GM10266 (cell line): ENCODE measurements at regions not wholly inside any gene's neighbourhood (a gene's known extent, or its start where the extent isn't known, plus 50 kb on each side); places are given as distances from the start of the nearest gene placed in this dataset.

Experiments
- DNase-seq: peaks from one replicate; pipeline ENCODE4 v3.0.0; 2012; ENCODE audit errors: extremely low spot score
- TF ChIP-seq, protein P1 (sequence below): IDR thresholded peaks from 2 replicates; pipeline ENCODE4 v1.5.1; 2012; ENCODE audit warnings: mild to moderate bottlenecking, low read depth; ENCODE audit not compliant: control insufficient read depth, insufficient read depth; ENCODE audit errors: missing control alignments

DNA sequence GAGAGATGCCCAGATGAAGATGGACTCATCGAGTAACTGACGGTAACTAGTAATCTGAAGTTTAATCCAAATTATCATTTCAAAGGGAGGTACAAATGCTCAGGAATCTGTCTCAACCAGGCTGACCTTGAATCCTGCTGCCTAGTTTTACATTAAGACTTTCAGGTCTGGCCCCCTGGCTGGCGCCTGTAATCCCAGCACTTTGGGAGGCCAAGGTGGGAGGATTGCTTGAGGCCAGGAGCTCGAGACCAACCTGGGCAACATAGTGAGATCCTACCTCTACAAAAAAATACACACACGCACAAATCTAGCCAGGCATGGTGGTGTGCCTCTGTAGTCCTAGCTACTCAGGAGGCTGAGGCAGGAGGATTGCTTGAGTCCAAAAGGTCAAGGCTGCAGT is 95.7 kb upstream of the AKT3 start:
- TF ChIP-seq, protein P1, sequence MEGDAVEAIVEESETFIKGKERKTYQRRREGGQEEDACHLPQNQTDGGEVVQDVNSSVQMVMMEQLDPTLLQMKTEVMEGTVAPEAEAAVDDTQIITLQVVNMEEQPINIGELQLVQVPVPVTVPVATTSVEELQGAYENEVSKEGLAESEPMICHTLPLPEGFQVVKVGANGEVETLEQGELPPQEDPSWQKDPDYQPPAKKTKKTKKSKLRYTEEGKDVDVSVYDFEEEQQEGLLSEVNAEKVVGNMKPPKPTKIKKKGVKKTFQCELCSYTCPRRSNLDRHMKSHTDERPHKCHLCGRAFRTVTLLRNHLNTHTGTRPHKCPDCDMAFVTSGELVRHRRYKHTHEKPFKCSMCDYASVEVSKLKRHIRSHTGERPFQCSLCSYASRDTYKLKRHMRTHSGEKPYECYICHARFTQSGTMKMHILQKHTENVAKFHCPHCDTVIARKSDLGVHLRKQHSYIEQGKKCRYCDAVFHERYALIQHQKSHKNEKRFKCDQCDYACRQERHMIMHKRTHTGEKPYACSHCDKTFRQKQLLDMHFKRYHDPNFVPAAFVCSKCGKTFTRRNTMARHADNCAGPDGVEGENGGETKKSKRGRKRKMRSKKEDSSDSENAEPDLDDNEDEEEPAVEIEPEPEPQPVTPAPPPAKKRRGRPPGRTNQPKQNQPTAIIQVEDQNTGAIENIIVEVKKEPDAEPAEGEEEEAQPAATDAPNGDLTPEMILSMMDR: no peak
- DNase-seq: no peak

DNA sequence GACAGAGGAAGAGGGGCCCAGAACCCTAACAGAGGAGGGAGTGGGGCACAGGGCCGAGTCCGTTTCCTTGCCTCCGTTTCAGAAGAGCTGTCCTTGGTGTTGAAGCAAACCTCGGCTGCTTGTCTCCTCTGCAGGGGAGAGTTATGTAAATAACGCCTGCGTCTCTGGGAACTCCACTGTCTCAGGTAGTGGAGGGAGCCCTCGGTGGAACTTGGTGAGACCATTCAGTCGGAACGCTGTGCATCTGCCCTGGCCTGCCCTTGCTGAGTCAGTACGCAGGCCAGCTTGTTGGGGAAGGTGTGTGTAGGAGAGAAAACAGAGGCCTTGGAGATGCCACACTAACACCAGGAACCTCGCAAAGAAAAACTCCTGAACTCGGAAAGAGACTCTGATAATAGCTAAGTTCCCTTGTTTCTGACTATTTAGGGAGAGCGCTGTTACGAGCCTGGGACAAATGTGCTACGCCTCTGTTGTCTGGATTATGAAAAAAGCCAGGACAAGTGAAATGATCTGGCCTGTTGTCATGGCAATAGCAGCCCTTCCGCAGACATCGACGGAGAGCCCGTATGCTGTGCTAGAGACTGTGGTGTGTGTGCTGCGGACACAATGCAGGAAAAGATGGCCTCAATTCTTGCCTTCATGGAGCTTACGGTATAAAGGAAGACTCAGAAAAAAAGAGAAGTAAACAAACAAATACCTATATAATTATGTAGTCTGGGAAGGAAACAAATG is 94.6 kb upstream of the AKT3 start:
- DNase-seq: no peak

DNA sequence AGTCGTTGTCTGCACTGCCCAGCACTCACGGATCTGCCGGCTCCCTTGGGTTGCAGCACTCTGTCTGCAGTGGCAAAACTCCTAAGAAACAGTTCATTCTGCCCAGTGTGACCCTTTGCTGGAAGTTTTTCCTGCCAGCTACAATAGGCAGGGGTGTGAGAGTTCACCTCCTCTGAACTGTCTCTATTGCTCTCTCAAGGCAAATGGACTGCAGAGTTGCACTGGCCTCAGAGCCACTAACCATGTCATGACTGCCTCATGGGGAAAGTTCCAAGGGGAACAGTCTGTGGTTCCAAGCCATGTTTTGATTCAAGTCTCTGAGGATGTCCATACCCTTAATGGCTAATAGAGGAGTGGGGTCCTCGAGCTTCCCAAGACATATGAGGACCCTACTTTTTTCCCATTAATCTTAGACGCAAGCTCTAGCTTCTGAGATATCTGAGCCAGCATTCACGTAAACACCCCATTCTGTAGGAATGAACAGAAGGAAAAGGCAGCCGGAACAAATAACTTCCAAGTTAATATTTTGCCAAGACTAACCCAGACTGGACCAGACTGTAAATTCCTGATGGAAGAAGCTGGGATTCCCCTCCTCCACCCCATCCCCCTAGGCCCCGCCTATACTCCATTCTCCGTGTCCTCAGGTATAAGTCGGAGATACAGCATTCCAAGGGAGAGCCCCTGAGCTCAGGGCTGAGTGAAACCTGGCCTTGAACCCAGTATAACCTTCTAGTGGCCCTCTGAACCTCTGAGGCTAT is 93.8 kb upstream of the AKT3 start:
- DNase-seq: no peak
- TF ChIP-seq, protein P1: no peak

More for the DNA sequence above, 94.6 kb upstream of the AKT3 start:
- TF ChIP-seq, protein P1: no peak

DNA sequence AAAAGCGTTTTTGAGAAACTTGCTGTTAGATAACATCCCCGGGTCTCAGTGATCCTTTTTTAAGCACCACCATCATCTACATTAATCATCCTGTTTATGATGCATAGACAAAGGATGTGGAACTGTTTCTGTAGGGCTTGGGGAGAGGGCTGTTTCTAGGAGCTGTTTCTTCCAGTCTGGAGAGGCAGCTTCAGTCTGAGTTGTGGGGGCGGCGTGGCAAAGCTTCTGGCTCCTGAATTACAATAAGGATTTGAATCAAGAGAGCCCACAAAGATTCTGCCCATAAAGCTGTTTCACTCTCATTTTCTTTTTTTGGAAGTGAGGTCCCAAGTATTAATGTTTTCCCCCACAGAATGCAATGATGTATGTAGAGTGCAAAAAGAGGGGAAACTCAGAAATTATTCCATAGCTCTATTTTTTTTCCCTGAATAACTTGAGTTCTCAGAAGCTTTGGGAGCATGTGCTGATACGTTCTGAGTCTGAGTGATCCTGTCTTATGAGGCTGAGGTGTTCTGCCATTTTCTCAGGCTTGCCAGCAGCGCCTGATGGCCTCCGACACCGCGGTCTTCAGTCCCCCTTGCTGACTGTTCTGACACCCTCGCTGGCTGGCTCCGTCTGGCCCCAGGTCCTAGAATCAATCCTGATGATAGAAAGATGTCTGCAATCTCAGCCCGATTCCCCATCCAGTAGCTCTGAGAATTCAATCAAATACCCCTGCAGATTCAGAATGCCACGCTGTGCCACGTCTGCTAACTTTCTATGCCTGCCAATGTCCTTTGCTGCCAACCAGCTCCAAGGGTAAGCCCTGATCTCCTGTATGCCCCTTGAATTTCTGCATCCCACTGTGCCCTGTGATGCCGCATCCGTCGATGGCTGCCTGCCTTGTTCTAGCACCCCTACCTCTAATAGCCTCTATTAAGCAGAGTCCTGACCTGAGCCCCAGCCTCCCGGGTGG is 92.4 kb upstream of the AKT3 start:
- no peak for DNase-seq
- TF ChIP-seq, protein P1: no peak

DNA sequence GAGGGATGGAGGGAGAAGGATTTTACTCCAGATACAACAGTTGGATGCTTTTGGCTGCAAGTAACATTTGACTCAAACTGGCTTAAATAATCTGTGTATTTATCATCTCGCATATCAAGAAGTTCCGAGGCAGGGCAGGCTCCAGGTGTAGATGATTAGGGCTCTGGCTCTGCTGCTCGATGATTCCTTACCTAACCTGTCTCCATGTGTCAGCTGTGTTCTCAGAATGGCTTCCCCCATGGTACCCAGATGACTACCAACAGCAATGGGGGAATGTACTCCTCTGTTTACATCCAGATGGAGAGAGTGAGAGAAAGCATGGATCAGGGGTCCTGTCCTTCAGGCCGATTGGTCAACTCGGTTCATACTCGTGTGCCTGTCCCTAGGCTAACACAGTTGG is 90.4 kb upstream of the AKT3 start:
- DNase-seq: no peak
- TF ChIP-seq, protein P1: no peak

DNA sequence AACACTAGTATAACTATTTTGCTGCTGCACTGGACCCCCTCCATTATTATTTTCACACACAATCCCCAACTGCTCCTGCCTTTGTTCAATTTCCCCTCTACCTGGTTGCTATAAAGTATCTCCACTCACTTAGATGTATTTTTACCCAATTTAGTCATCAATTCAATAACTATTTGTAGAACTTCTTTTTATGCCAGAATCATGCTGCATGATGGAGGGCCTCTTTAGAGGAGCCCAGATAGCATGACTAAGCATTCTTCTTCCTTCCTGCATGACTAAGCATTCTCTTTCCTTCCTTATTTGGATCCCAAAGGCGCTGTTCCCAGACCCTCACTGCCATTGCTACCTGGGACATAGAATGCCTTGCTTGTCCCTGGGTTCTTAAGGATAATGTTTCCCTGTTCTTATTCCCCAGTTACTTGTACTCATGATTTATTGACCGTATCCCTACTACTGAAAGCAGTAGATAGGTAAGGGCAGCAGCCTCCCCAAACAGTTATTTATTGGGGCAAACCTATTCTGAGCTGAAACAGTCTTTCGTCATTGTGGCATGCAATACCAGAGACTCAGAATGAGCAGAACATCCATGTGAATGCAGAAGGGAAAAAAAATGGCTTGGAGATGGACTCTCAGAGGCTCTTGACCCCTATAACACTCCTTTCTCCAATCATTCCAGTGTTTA is 89.3 kb upstream of the AKT3 start:
- TF ChIP-seq, protein P1: no peak
- DNase-seq: no peak
